Brain microvascular endothelial cell (primary cell): ENCODE measurements at regions not wholly inside any gene's neighbourhood (a gene's known extent, or its start where the extent isn't known, plus 50 kb on each side); places are given as distances from the start of the nearest gene placed in this dataset.

Experiments used
- DNase-seq: peaks from one replicate; pipeline ENCODE4 v3.0.0-alpha.2; 2020
- H3K27ac ChIP-seq: fragments of 250-450 bp; sonication (Bioruptor Pico); 2 replicates; pipeline ENCODE4 v1.5.1; 2020; ENCODE audit warnings: mild to moderate bottlenecking, moderate library complexity
- H3K27me3 ChIP-seq: fragments of 250-450 bp; sonication (Bioruptor Pico); replicated peaks from 2 replicates; pipeline ENCODE4 v1.5.1; 2020; ENCODE audit warnings: mild to moderate bottlenecking
- H3K36me3 ChIP-seq: fragments of 250-450 bp; sonication (Bioruptor Pico); replicated peaks from 2 replicates; pipeline ENCODE4 v1.5.1; 2020; ENCODE audit warnings: mild to moderate bottlenecking
- H3K4me3 ChIP-seq: 2 replicates; pipeline ENCODE4 v1.5.1; 2011; ENCODE audit warnings: low read depth, mild to moderate bottlenecking, control low read depth, low read length, moderate library complexity
- in situ Hi-C: cut with HindIII; loops from 2 replicates; pipeline ENCODE4 v1.10.0; 2017; ENCODE audit warnings: low sequenced_read_pairs, low pct_ligation_motif_present
- TF ChIP-seq, protein P1 (sequence below): IDR thresholded peaks from 2 replicates; pipeline ENCODE4 v1.5.1; 2011; ENCODE audit warnings: low read depth, mild to moderate bottlenecking, moderate library complexity, low read length, control low read depth, inconsistent platforms; ENCODE audit errors: missing control alignments

DNA sequence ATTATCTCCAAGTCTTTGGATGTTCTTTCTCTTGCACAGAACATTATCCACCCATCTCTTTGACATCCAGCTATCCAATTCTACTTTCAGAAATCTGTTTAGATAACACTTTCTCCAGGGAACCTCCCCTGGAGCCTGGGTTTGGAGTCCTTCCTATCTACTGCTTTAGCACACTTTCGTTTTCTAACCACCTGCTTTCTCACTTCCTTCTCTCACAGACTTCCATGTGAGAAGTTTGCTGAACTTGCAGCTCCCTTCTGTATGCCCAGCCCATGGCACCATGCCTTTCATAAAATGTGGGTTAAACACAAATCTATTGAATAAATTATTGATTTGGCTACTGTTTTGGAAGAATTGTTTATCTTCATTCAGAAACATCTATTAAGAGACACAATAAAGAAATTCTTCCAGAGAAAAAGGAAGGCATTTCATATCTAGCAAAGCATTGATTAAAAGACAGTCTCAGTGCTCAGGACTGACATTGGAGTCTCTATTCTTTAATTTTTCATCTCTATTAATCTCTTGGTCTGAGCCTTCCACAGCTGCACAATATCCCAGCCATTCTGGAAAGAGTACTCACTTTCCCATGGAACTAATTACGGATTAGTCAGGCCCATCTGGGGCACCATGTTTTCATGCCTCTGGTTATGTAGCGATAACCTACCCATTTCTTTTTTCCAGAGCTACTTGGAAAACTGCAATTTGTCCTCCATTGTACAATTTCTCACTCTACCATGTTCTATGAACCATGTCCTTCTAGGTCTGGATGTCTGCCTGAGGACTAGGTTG lies 1077.3 kb downstream of the SORCS3 start:
- DNase-seq, result no peak
- TF ChIP-seq, protein P1, sequence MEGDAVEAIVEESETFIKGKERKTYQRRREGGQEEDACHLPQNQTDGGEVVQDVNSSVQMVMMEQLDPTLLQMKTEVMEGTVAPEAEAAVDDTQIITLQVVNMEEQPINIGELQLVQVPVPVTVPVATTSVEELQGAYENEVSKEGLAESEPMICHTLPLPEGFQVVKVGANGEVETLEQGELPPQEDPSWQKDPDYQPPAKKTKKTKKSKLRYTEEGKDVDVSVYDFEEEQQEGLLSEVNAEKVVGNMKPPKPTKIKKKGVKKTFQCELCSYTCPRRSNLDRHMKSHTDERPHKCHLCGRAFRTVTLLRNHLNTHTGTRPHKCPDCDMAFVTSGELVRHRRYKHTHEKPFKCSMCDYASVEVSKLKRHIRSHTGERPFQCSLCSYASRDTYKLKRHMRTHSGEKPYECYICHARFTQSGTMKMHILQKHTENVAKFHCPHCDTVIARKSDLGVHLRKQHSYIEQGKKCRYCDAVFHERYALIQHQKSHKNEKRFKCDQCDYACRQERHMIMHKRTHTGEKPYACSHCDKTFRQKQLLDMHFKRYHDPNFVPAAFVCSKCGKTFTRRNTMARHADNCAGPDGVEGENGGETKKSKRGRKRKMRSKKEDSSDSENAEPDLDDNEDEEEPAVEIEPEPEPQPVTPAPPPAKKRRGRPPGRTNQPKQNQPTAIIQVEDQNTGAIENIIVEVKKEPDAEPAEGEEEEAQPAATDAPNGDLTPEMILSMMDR, result no peak
- H3K36me3 ChIP-seq, result no peaks in the 10 kb centered on the region
- H3K4me3 ChIP-seq, result no peak overlapping the region
- no peaks in the 10 kb centered on the region for H3K27me3 ChIP-seq
- no peak overlapping the region for H3K27ac ChIP-seq
- in situ Hi-C loops, result no loop called here

DNA sequence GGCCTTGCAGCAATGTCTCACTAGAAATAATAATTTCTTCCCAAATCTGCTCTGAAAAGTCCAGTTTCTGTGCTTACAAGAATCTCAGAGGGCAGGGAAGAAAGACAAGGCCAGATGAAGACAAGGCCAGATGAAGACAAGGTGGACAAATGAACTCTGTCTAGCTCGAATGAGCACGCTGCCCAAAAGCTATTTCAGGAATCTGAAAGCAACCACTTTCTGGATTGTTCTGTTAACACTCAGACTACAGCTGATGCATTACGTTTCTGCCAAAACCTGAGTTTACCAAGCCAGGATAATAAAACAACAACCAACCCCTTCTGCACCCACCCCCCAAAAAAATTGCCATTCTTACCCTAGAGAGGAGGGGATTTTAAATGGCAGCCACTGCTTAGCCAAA lies 1073.6 kb downstream of the SORCS3 start:
- no peak for DNase-seq
- TF ChIP-seq, protein P1, result no peak
- no peaks in the 10 kb centered on the region for H3K36me3 ChIP-seq
- H3K4me3 ChIP-seq, result no peak overlapping the region
- no peak overlapping the region for H3K27ac ChIP-seq
- in situ Hi-C loops, result no loop called here
- no peaks in the 10 kb centered on the region for H3K27me3 ChIP-seq

DNA sequence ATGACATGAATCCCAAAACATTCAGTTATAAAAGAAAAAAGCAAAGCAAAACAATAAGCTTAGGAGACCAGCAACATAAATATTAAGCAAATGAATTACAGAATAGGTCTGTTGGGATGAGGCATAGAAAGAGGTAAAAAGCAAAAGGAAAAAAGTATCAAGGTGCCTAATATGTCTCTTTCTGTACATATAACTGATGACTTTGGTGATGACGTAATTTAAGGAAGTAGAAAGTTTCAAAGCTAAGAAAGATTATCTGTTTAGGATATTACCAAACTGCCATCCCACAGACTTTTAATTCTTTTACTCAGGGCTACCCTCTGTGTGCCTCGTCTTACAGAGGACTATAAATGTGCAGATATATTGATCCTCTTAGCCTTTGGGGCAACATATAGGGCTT lies 1066.5 kb downstream of the SORCS3 start:
- no peak overlapping the region for H3K4me3 ChIP-seq
- no peak for DNase-seq
- H3K27me3 ChIP-seq, result no peaks in the 10 kb centered on the region
- no peak overlapping the region for H3K27ac ChIP-seq
- no peaks in the 10 kb centered on the region for H3K36me3 ChIP-seq
- in situ Hi-C loops, result no loop called here
- TF ChIP-seq, protein P1, result no peak

DNA sequence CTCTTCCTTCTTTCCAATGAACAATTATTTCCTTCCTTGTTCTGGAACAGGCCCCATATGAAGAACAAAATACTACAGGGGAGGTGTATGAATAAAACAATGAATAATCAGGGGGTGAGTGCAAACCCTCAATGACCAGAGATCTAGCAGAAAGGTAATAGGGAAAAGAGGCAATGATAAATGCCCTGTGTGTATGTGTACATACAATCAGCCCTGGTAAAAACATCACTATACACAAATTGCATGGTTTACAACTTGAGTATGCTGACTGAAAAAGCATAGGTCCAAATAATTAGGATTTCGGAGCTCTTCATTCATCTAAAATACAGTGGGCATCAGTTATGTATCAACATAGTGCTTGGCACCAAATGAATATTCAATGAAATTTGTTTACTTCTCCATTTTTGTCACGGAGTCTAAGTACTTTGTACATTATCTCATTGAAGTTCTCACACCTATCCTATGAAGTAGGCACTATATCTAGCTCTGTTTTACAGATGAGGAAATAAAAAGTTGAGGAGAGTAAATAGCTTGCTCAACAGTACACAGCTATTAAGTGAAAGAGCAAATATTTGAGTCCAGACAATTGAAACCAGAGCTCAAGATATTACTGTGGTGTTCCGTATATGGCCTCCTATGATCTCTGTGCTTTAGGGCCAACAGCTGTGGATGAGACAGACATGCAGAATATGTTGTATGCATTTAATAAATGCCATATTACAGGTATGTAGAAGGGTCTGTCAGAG lies 1065.4 kb downstream of the SORCS3 start:
- H3K4me3 ChIP-seq, result no peak overlapping the region
- in situ Hi-C loops, result no loop called here

DNA sequence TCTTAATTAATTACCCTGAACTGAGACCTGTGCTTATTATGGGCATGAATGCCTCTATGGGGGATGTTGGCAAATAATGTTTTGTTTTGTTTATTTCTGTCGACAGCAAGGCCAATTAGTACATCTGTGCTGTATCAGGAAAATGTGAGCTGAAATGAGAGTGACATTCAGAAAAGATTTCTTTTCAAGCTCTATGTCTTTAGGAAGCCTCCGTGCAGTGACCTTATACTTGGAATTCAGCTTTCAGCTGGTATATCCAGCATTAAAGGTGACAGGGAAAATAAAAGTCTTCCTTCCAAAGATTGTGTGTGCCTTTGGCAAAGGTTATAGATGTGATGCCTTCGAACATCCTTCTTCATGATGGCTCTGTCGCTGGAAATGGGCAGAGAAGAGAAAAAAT lies 1061.1 kb downstream of the SORCS3 start:
- Histone ChIP-seq H3K4me3 (no peak overlapping the region), H3K27me3 (no peaks in the 10 kb centered on the region), H3K27ac (no peak overlapping the region), H3K36me3 (no peaks in the 10 kb centered on the region)
- TF ChIP-seq, protein P1, result no peak
- in situ Hi-C loops, result no loop called here
- no peak for DNase-seq

More for the DNA sequence above, 1065.4 kb downstream of the SORCS3 start:
- no peak overlapping the region for H3K27ac ChIP-seq
- TF ChIP-seq, protein P1, result no peak
- H3K27me3 ChIP-seq, result no peaks in the 10 kb centered on the region
- DNase-seq, result no peak
- H3K36me3 ChIP-seq, result no peaks in the 10 kb centered on the region
